NCI-H2171 (cell line): ENCODE measurements at regions not wholly inside any gene's neighbourhood (a gene's known extent, or its start where the extent isn't known, plus 50 kb on each side); places are given as distances from the start of the nearest gene placed in this dataset.
"Not testable (repeated sequence)": the region's sequence is repeated elsewhere in the genome, so short reads cannot be mapped to it uniquely, and the experiment has no call there.

Experiments used
- DNase-seq: peaks from one replicate; lab custom pipeline; 2025; lab: John Stamatoyannopoulos, UW

DNA sequence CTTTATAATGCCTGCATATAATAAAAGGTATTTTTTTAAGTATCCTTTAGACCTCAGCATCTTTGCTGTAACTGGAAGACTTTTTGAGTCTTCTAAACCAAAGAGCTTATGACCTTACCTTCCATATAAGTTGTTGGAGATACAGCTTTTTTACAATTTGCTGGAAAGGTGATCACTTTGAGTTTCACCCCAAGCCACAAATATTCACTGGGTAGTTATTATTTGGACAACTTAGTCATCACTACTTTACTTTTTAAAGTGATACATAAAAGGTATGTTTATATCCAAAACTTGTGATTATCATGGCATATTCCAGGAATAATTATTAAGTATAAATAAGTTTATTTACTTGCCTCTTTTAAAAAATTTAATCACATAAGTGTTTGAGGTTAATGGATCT is 246.7 kb upstream of the NRIP1 start:
- DNase-seq: no peak

DNA sequence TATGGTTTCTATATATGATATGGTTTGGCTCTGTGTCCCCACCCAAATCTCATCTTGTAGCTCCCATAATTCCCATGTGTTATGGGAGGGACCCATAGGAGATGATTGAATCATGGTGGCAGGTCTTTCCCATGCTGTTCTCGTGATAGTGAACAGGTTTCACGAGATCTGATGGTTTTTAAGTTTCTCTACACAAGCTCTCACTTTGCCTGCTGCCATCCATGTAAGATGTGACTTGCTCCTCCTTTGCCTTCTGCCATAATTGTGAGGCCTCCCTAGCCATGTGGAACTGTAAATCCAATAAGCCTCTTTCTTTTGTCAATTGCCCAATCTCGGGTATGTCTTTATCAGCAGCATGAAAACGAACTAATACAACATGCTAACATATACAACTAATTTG is 252.2 kb upstream of the NRIP1 start:
- not testable (repeated sequence) for DNase-seq

GRCh38 chr21:15319727-15320126 is 254.9 kb upstream of the NRIP1 start:
- DNase-seq: no peak

DNA sequence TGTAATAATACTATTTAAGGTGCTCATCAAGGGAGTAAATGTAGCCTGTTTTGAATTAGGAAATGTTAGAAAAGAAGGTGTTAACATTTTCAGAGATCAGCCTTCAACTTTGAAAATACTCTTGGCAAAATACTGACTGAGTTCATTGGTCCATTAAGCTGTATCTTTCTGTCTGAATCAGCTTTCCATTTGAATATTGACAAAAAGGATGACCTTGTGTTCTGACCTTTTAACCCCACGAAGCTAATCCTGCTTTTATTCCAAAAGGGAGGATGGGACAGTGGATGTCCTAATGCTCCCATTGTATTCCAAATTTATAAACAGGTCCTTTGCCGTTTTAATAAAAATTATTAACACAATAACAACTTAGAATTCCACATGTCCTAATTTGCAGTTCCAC is 259.7 kb upstream of the NRIP1 start:
- no peak for DNase-seq

GRCh38 chr21:15326032-15326867 is 261.4 kb upstream of the NRIP1 start:
- DNase-seq: no peak

DNA sequence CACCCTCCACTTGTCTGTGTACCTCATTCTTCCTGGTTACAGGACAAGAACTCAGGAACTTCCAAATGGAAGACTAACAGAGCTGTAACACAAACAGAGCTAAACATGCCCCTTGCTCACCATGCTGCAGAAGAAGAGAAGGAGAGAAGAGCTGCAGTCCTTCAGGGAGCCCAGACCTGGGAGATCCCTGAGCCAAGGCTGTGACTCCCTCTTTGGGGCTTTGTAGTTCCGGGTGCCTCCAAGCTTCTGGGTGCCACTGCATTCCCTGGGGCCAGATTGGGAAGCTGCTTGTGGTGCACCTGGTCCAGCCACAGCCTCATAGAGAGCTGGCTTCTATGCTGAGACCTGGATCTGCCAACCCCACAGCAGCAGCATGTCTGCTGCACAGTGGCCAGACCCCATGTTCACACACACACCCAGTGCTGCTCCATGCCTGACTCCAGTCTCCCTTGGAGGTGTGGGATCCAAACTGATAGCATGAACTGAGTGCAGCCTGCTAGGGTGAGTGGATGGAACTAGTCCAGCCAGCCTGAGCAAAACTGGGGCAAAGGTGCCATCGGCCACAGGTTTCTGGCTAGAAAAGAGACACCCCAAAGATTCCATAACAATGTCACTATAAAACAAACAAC is 263.0 kb upstream of the NRIP1 start:
- no peak for DNase-seq

GRCh38 chr21:15329191-15329590 is 264.4 kb upstream of the NRIP1 start:
- no peak for DNase-seq

GRCh38 chr21:15330872-15331271 is 266.1 kb upstream of the NRIP1 start:
- DNase-seq: no peak

- DNase-seq: no peak
Measured at GRCh38 chr21:15332572-15332971, 267.8 kb upstream of the NRIP1 start.

- DNase-seq: no peak
Measured at GRCh38 chr21:15333136-15333710, 268.4 kb upstream of the NRIP1 start.

- no peak for DNase-seq
Measured at GRCh38 chr21:15333951-15334350, 269.2 kb upstream of the NRIP1 start.

DNA sequence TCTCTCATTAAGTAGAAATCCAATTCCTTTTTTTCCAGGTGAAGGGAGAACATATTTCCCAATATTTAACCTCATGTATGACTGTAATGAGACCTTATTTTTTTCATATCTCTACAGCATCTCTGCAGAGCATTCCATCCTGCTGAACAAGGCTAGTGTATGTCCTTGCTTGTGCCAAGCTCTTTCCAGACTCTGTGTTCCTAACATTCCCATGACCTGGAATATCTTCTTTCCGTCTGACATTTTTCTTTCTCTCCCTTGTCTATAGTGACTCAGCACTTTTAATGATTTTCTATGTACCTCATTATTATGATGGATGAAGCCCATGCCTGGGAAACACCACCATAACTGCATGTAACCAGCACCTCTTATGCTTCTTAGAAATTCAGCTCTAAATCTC is 278.3 kb upstream of the NRIP1 start:
- DNase-seq: no peak

DNA sequence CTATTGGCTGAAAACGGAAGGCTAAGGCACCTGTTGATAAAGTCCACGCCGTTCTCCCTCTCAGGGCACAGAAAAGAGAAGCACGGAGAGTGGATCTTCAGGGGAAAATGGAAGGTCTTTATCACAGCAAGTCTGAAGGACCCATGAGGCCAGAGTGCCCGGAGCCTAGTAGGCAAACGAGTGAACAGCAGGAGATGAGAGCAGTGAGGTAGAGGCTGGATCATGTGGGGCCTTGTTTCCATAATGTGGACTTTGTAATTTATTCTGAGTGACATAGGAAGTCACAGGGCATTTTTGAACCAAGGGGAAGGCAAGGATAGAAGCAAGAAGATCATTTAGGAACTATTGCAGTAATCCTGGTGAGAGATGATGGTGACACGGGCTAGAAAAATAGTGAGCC is 287.2 kb upstream of the NRIP1 start:
- DNase-seq: no peak

GRCh38 chr21:15353546-15353945 is 288.7 kb upstream of the NRIP1 start:
- no peak for DNase-seq

GRCh38 chr21:15354516-15354915 is 289.7 kb upstream of the NRIP1 start:
- DNase-seq: no peak

- no peak for DNase-seq
Measured at GRCh38 chr21:15355066-15355465, 290.3 kb upstream of the NRIP1 start.

DNA sequence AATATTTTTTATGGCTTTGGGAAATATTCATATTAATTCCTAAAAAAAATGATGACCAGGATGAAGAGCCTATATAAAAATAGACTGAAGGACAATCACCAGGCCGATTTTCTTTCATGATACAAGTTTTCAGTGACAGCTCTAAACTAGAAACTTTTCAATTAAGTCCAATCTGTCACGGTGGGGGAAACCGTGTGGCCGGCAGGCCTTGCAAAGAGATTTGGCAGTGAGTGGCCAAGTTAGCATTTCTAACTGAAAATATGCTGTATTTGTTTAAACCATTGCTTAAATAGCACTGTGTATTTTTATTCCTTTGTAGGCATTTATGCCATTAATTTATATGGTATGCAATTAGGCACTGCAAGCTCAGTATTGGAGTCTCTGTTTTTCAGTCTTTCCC is 294.5 kb upstream of the NRIP1 start:
- no peak for DNase-seq

GRCh38 chr21:15362458-15362857 is 297.7 kb upstream of the NRIP1 start:
- no peak for DNase-seq

DNA sequence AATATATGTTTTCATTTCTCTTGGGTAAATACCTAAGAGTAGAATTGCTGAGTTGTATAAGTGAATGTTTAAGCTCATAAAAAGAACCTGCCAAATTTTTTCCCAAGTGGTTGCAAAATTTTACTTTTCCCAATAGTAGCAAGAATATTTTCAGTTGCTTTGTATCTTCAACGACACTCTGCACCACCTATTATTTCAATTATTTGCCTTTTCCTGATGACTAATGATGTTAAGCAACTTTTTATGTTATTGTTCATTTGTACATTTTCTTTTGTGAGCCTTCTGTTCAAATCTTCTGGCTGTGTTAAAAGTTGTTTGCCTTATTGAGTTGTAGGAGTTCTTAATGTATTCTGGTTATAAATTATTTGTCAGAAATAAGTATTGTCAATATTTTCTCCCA is 299.1 kb upstream of the NRIP1 start:
- no peak for DNase-seq

GRCh38 chr21:15365751-15366392 is 301.1 kb upstream of the NRIP1 start:
- DNase-seq: no peak

DNA sequence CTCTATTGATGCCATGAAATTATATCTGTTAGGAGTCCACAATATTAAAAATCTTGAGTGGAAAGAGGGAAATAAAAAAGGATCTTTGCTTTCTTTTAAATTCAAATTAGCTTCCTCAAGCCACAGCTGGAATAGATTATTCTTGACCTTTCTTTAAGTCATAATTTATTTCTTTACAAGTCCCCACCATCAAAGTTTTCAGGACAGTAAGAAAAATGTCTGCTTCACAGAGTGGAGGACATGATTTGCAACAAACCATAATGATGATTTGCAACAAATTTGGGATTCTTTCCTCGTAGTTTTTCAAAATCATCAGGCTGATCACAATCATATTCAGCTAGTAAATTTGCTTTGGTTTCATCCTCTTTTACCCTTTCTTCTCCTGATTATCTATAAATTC is 301.8 kb upstream of the NRIP1 start:
- DNase-seq: no peak

DNA sequence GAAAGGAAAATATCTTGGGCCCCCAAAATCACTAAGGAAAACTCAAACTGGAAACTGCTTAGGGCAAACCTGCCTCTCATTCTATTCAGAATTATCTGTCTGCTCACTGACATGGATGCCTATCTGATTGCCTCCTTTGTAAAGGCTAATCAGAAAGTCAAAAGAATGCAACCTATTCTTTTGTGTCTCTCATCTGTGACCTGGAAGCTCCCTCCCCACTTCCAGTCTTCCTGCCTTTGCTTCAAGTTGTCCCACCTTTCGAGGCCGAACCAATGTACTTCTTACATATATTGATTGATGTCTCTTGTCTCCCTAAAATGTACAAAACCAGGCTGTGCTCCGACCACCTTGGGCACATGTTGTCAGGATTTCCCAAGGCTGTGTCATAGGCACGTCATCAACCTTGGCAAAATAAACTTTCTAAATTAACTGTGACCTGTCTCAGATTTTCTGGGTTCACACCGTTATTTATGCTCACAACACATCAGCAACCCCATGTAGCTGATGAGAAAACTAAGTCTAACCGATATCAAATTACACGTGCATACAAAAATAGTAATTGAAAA is 302.3 kb upstream of the NRIP1 start:
- DNase-seq: no peak
